Esophagus muscularis mucosa (tissue), 4 donors: ENCODE measurements at regions not wholly inside any gene's neighbourhood (a gene's known extent, or its start where the extent isn't known, plus 50 kb on each side); places are given as distances from the start of the nearest gene placed in this dataset.

Source experiments
- DNase-seq: peaks from one replicate; pipeline ENCODE4 v3.0.0-alpha.2; 2017; ENCODE audit errors: extremely low spot score
- H3K27ac ChIP-seq, 4 donors: fragments of 200-600 bp; sonication (generic); replicated peaks in 1 of 4; 1 replicate in 3 of 4; 2 replicates in 1 of 4; pipeline ENCODE4 v1.5.1; 2016 to 2019; ENCODE audit warnings: mild to moderate bottlenecking in 1 of 4
- H3K27me3 ChIP-seq, 4 donors: fragments of 200-600 bp; sonication (generic); one replicate each; pipeline versions ENCODE4 v1.5.1 to v1.6.0; 2016 to 2019
- H3K36me3 ChIP-seq, 4 donors: fragments of 200-600 bp; sonication (generic); one replicate each; pipeline ENCODE4 v1.5.1; 2016 to 2019
- H3K4me1 ChIP-seq, 4 donors: fragments of 200-600 bp; sonication (generic); one replicate each; pipeline ENCODE4 v1.5.1; 2016 to 2019
- H3K4me3 ChIP-seq, 4 donors: fragments of 200-600 bp; sonication (generic); 1 replicate in 2 of 4; 2 replicates in 2 of 4; pipeline ENCODE4 v1.5.1; 2016 to 2019; ENCODE audit warnings: mild to moderate bottlenecking in 4 of 4, moderate library complexity in 1 of 4
- H3K9me3 ChIP-seq, 4 donors: fragments of 200-600 bp; sonication (generic); 1 replicate in 3 of 4; 2 replicates in 1 of 4; pipeline ENCODE4 v1.5.1; 2016 to 2019
- EP300 ChIP-seq: sonication (generic); formaldehyde crosslinking; IDR thresholded peaks from one replicate; pipeline ENCODE4 v1.6.1; 2017; ENCODE audit warnings: antibody characterized with exemption
- POLR2A ChIP-seq: fragments of 450-650 bp; IDR thresholded peaks from one replicate; pipeline ENCODE4 v1.6.1; 2017; ENCODE audit warnings: antibody characterized with exemption, moderate library complexity, mild to moderate bottlenecking, low read depth
- POLR2AphosphoS5 ChIP-seq, 2 donors: sonication (generic); formaldehyde crosslinking; IDR thresholded peaks; one replicate each; pipeline ENCODE4 v1.6.1; 2017; ENCODE audit warnings: antibody characterized with exemption in 2 of 2
- WGBS: methylation state at CpG from one replicate; pipeline ENCODE4 v1.1.5; 2018; 5-methylcytosine and 5-hydroxymethylcytosine counted together
- intact Hi-C: fragments of 100-400 bp; cut with DNase I; formaldehyde crosslinking; loops from one replicate; pipeline ENCODE4 v1.15.1; 2023
- TF ChIP-seq, protein P1 (sequence below), 3 experiments: fragments of 200-600 bp in 2 of 3; fragments of 450-650 bp in 1 of 3; sonication (generic) in 2 of 3; IDR thresholded peaks; one replicate each; pipeline ENCODE4 v1.5.1; 2017 to 2019; ENCODE audit warnings: antibody characterized with exemption in 3 of 3, mild to moderate bottlenecking in 2 of 3, moderate library complexity in 1 of 3

- DNase-seq, result no peak
- Histone ChIP-seq H3K9me3 (no peaks in the 10 kb centered on the region), H3K4me3 (no peak overlapping the region), H3K27me3 (no peaks in the 10 kb centered on the region), H3K36me3 (no peaks in the 10 kb centered on the region), H3K27ac (no peak overlapping the region), H3K4me1 (peaks cover 0 to 6% (median 0%) of the 10 kb centered on the region in 4 donors)
- TF ChIP-seq POLR2A, result no peak
- TF ChIP-seq, protein P1, sequence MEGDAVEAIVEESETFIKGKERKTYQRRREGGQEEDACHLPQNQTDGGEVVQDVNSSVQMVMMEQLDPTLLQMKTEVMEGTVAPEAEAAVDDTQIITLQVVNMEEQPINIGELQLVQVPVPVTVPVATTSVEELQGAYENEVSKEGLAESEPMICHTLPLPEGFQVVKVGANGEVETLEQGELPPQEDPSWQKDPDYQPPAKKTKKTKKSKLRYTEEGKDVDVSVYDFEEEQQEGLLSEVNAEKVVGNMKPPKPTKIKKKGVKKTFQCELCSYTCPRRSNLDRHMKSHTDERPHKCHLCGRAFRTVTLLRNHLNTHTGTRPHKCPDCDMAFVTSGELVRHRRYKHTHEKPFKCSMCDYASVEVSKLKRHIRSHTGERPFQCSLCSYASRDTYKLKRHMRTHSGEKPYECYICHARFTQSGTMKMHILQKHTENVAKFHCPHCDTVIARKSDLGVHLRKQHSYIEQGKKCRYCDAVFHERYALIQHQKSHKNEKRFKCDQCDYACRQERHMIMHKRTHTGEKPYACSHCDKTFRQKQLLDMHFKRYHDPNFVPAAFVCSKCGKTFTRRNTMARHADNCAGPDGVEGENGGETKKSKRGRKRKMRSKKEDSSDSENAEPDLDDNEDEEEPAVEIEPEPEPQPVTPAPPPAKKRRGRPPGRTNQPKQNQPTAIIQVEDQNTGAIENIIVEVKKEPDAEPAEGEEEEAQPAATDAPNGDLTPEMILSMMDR (IDR thresholded peaks at IDR 0.05), result no peak
- no peak for TF ChIP-seq POLR2AphosphoS5 (IDR thresholded peaks at IDR 0.05)
- no peak for TF ChIP-seq EP300
- 92% methylated on average over 11 of the region's 11 CpGs for WGBS
- intact Hi-C loops, result loop anchor here (10.0 kb wide), 1 partner anchor 107 kb away; no protein-coding TSS in a partner anchor
Observed at GRCh38 chr7:36092221-36092771, 60.8 kb upstream of the EEPD1 start.

DNA sequence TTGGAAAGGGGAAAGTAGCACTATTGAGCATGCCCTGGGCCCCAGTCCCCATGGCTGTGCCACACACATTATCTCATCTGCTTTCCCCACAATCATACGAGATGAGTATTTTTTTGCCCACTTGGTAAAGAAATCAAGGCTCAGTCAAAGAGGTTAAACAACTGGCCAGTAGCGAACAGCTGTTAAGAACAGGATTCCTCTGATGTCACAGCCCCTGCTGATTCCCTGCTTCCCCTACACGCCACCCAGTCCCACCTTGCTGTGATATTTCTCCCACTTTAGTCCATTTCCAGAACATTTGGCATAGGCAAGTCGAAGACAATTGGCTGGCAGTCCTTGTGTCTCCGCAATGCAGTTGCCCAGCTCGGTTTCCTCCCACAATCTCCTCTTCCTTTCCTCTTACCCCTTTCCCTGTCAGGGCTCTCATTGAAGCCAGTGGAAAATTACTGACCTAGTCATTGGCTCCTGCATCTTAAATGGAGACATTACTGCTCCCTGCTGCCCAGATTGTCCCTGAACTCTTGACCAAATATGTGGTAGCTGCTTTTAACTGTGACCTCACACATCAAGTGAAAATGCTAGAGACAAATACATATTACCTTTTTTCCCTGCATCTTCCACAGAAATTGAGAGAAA lies 56.5 kb upstream of the EEPD1 start:
- WGBS, result 86% methylated on average over 6 of the region's 6 CpGs
- Histone ChIP-seq H3K27ac (no peak overlapping the region), H3K27me3 (no peaks in the 10 kb centered on the region), H3K4me1 (peaks cover 0 to 6% (median 0%) of the 10 kb centered on the region in 4 donors), H3K36me3 (no peaks in the 10 kb centered on the region), H3K9me3 (no peaks in the 10 kb centered on the region), H3K4me3 (no peak overlapping the region)
- DNase-seq, result no peak
- intact Hi-C loops, result loop anchor here (10.0 kb wide), 1 partner anchor 112 kb away; no protein-coding TSS in a partner anchor
- no peak for TF ChIP-seq POLR2A
- TF ChIP-seq POLR2AphosphoS5 (IDR thresholded peaks at IDR 0.05), result no peak

GRCh38 chr7:36098096-36098495 lies 55.0 kb upstream of the EEPD1 start:
- TF ChIP-seq, protein P1 (IDR thresholded peaks at IDR 0.05), result no peak
- no peak for TF ChIP-seq POLR2A
- no peak for TF ChIP-seq EP300
- no peak for TF ChIP-seq POLR2AphosphoS5 (IDR thresholded peaks at IDR 0.05)
- Histone ChIP-seq H3K27me3 (no peaks in the 10 kb centered on the region), H3K4me3 (no peak overlapping the region), H3K4me1 (peaks cover 0 to 6% (median 0%) of the 10 kb centered on the region in 4 donors), H3K27ac (no peak overlapping the region), H3K9me3 (no peaks in the 10 kb centered on the region), H3K36me3 (no peaks in the 10 kb centered on the region)
- no peak for DNase-seq
- intact Hi-C loops, result loop anchor here (10.0 kb wide), 1 partner anchor 113 kb away; no protein-coding TSS in a partner anchor

DNA sequence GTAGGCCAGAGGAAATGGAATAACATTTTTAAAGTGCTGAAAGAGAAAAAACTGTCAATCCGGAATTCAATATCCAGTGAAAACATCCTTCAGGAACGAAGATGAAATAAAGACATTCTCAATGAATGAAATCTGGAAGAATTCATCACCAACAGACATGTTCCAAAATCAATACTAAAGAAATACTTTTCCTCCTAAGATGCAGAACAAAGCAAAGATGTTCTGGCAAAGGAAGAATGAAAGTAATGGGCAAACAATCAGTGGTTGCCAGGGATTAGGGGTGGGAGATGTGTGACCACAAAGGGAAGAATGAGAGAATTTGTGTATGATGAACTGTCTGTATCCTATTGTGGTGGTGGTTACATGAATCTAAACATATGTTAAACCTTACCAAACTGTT lies 52.8 kb upstream of the EEPD1 start:
- TF ChIP-seq POLR2A (no peak), POLR2AphosphoS5 (IDR thresholded peaks at IDR 0.05) (no peak), EP300 (no peak)
- TF ChIP-seq, protein P1 (IDR thresholded peaks at IDR 0.05), result no peak
- H3K4me1 ChIP-seq, result peaks cover 0 to 6% (median 0%) of the 10 kb centered on the region in 4 donors
- H3K27ac ChIP-seq, result no peak overlapping the region
- no peaks in the 10 kb centered on the region for H3K36me3 ChIP-seq
- H3K4me3 ChIP-seq, result no peak overlapping the region
- no peak for DNase-seq
- WGBS, result 31% methylated on average over 2 of the region's 2 CpGs
- no peaks in the 10 kb centered on the region for H3K9me3 ChIP-seq
- intact Hi-C loops, result no loop called here
- H3K27me3 ChIP-seq, result no peaks in the 10 kb centered on the region

GRCh38 chr7:36100634-36101033 lies 52.4 kb upstream of the EEPD1 start:
- H3K9me3 ChIP-seq, result no peaks in the 10 kb centered on the region
- intact Hi-C loops, result no loop called here
- no peak overlapping the region for H3K27ac ChIP-seq
- no peak overlapping the region for H3K4me3 ChIP-seq
- peaks cover 0 to 6% (median 0%) of the 10 kb centered on the region in 4 donors for H3K4me1 ChIP-seq
- no peak for DNase-seq
- TF ChIP-seq EP300, result no peak
- TF ChIP-seq POLR2A, result no peak
- no peak for TF ChIP-seq POLR2AphosphoS5 (IDR thresholded peaks at IDR 0.05)
- TF ChIP-seq, protein P1 (IDR thresholded peaks at IDR 0.05), result no peak
- H3K36me3 ChIP-seq, result no peaks in the 10 kb centered on the region
- H3K27me3 ChIP-seq, result no peaks in the 10 kb centered on the region
- WGBS, result 63% methylated on average over 1 of the region's 1 CpG
